Kidney epithelial cell (primary cell): ENCODE measurements at regions not wholly inside any gene's neighbourhood (a gene's known extent, or its start where the extent isn't known, plus 50 kb on each side); places are given as distances from the start of the nearest gene placed in this dataset.

ENCODE experiments used
- DNase-seq: peaks from one replicate; pipeline ENCODE4 v3.0.0-alpha.2; 2010; ENCODE audit warnings: low read depth
- H3K27me3 ChIP-seq: 2 replicates; pipeline ENCODE4 v1.6.0; 2011; ENCODE audit warnings: low read length; ENCODE audit not compliant: control insufficient read depth, insufficient read depth
- H3K36me3 ChIP-seq: 2 replicates; pipeline ENCODE4 v1.5.1; 2011; ENCODE audit warnings: low read length; ENCODE audit not compliant: control insufficient read depth, insufficient read depth
- H3K4me3 ChIP-seq: 2 replicates; pipeline ENCODE4 v1.5.1; 2011; ENCODE audit warnings: low read depth, mild to moderate bottlenecking, control low read depth, low read length
- TF ChIP-seq, protein P1 (sequence below): IDR thresholded peaks from 2 replicates; pipeline ENCODE4 v1.5.1; 2011; ENCODE audit warnings: mild to moderate bottlenecking, moderate library complexity, low read length, control low read depth, inconsistent platforms; ENCODE audit not compliant: insufficient read depth, poor library complexity, severe bottlenecking

- Histone ChIP-seq H3K4me3 (no peak overlapping the region), H3K36me3 (no peaks in the 10 kb centered on the region), H3K27me3 (peaks cover 2% of the 10 kb centered on the region)
- TF ChIP-seq, protein P1, sequence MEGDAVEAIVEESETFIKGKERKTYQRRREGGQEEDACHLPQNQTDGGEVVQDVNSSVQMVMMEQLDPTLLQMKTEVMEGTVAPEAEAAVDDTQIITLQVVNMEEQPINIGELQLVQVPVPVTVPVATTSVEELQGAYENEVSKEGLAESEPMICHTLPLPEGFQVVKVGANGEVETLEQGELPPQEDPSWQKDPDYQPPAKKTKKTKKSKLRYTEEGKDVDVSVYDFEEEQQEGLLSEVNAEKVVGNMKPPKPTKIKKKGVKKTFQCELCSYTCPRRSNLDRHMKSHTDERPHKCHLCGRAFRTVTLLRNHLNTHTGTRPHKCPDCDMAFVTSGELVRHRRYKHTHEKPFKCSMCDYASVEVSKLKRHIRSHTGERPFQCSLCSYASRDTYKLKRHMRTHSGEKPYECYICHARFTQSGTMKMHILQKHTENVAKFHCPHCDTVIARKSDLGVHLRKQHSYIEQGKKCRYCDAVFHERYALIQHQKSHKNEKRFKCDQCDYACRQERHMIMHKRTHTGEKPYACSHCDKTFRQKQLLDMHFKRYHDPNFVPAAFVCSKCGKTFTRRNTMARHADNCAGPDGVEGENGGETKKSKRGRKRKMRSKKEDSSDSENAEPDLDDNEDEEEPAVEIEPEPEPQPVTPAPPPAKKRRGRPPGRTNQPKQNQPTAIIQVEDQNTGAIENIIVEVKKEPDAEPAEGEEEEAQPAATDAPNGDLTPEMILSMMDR = no peak
- DNase-seq = no peak
Measured at GRCh38 chr6:169846286-169847056, 95.0 kb downstream of the ERMARD start.

GRCh38 chr6:169845426-169846285 is 94.2 kb downstream of the ERMARD start:
- TF ChIP-seq, protein P1 = no peak
- no peak overlapping the region for H3K4me3 ChIP-seq
- H3K27me3 ChIP-seq = peaks cover 2% of the 10 kb centered on the region
- H3K36me3 ChIP-seq = no peaks in the 10 kb centered on the region
- DNase-seq = no peak

DNA sequence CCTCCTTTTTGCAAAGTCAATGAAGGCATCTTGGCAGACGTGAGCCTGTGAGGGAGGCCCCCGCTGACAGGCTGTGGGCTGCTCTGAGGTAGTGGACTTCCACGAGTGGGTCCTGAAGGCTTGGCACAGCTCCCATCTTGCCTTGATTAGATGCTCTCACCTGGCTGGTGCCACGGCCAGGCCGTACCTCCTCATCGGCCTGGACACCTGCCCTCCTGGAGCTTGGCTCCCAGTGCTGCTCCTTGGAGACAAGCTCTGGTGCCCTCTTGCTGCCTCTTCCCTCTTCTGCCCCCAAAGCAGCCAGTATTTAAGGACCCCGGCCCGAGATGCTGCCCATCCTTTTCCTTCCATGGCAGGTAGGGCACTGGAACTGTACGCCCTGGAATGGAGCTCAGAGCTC is 93.5 kb downstream of the ERMARD start:
- H3K36me3 ChIP-seq = no peaks in the 10 kb centered on the region
- H3K4me3 ChIP-seq = no peak overlapping the region
- peaks cover 2% of the 10 kb centered on the region for H3K27me3 ChIP-seq
- DNase-seq = no peak
- TF ChIP-seq, protein P1 = no peak

DNA sequence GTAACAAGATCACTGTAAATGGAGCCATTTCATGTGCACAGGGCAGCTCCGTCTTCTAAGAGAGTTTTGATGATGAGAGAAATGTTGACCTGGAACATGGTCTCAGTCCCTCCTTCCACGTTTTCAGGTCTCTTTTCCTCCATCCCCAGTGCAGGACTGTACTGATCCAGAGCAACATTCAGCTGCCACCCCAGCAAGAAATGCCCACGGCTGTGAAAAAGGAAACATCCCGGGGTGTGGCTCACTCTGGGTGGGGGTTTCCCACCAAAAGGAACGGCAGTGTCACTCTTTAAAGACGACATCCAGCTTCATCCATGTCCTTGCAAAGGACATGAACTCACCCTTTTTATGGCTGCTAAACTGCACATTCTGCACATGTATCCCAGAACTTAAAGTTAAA is 92.6 kb downstream of the ERMARD start:
- Histone ChIP-seq H3K36me3 (no peaks in the 10 kb centered on the region), H3K27me3 (peaks cover 2% of the 10 kb centered on the region), H3K4me3 (no peak overlapping the region)
- TF ChIP-seq, protein P1 = no peak
- no peak for DNase-seq

DNA sequence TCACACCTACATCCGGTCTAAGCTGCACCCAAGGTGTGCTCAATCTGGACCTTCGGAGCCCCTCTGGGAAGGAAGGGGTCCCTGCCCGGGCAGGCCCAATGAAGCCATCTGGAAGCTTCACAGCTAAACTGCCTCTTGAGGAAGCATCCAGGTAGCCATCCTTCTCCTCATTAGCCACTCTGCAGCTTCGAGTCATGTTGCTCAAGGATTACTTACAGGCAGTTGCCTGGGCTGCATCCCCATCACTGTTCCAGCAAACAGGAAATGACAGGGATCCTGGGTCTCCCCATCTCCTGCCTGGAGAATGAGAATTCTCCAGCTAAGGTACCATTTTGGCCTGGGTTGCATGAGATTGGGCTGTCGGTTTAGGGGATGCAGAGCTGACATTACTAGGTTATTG is 91.7 kb downstream of the ERMARD start:
- H3K4me3 ChIP-seq = no peak overlapping the region
- no peaks in the 10 kb centered on the region for H3K36me3 ChIP-seq
- TF ChIP-seq, protein P1 = no peak
- no peak for DNase-seq
- H3K27me3 ChIP-seq = peaks cover 5% of the 10 kb centered on the region
